Right lobe of liver (tissue), 6 donors: ENCODE measurements at regions not wholly inside any gene's neighbourhood (a gene's known extent, or its start where the extent isn't known, plus 50 kb on each side); places are given as distances from the start of the nearest gene placed in this dataset.

Experiments
- ATAC-seq, 4 donors: fragments of 200-7000 bp; cut with Tn5 transposase; one replicate each; pipeline ENCODE4 v1.9.1; 2020; ENCODE audit warnings: mild to moderate bottlenecking in 4 of 4, moderate library complexity in 4 of 4
- DNase-seq, 3 donors: peaks; one replicate each; pipeline ENCODE4 v3.0.0-alpha.2; 2020
- H3K27ac ChIP-seq, 3 donors: fragments of 200-600 bp; one replicate each; pipeline ENCODE4 v1.8.0; 2022
- H3K27me3 ChIP-seq, 2 donors: fragments of 200-600 bp; one replicate each; pipeline ENCODE4 v1.8.0; 2022
- H3K36me3 ChIP-seq, 4 donors: fragments of 200-600 bp; sonication (generic) in 1 of 4; one replicate each; pipeline versions ENCODE4 v1.5.1 to v1.8.0; 2017 to 2022; ENCODE audit warnings: control low read depth in 1 of 4
- H3K4me1 ChIP-seq, 4 donors: fragments of 200-600 bp; sonication (generic) in 1 of 4; one replicate each; pipeline versions ENCODE4 v1.5.1 to v1.8.0; 2017 to 2022; ENCODE audit warnings: control low read depth in 1 of 4
- H3K4me3 ChIP-seq, 3 donors: fragments of 200-600 bp; one replicate each; pipeline ENCODE4 v1.8.0; 2022
- H3K9me3 ChIP-seq, 4 donors: fragments of 200-600 bp; sonication (generic) in 1 of 4; one replicate each; pipeline versions ENCODE4 v1.5.1 to v1.8.0; 2017 to 2022; ENCODE audit warnings: control low read depth in 1 of 4
- POLR2A ChIP-seq: fragments of 450-650 bp; IDR thresholded peaks from one replicate; pipeline ENCODE4 v1.6.1; 2017; ENCODE audit warnings: antibody characterized with exemption, mild to moderate bottlenecking
- WGBS: methylation state at CpG from one replicate; pipeline ENCODE4 v1.1.6; 2018; ENCODE audit warnings: low coverage, low lambda C conversion rate; ENCODE audit not compliant: insufficient coverage; ENCODE audit errors: missing lambda C conversion rate; 5-methylcytosine and 5-hydroxymethylcytosine counted together
- intact Hi-C, 2 donors: fragments of 100-400 bp; cut with DNase I; formaldehyde crosslinking; loops; one replicate each; pipeline versions ENCODE4 v1.11.2 to v1.14.1; 2022
- TF ChIP-seq, protein P1 (sequence below), 4 donors: fragments of 200-600 bp in 3 of 4; fragments of 450-650 bp in 1 of 4; IDR thresholded peaks; one replicate each; pipeline versions ENCODE4 v1.5.1 to v1.8.0; 2016 to 2022; ENCODE audit warnings: antibody characterized with exemption in 4 of 4, mild to moderate bottlenecking in 2 of 4
- donor health status: DM: no; HTN: yes; CAD: no.
- donor health status: DM: no; HTN: no; CAD: no.
- donor health status: DM: no; HTN: no; CAD: no.
- donor health status: DM: no; HTN: yes; CAD: no.
- donor health status: DM: no; HTN: yes; CAD: no.

DNA sequence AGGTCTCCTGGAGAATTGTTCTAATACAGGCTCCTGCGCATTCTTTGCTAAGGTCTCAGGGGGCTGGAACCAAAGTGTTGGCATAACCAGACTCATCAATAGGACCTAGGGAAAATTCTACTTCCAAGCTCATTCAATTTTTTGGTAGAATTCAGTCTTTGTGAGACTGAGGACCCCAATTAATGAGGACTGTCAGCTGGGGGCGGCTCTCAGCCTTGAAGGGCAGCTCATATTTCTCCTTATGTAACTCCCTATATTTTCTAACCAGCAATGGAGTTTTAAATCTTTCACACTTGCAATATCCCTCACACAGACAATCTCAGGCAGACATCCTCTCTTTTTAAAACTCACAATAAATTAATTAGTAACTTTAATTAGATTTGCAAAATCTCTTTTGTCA is 476.4 kb upstream of the LRFN5 start:
- intact Hi-C loops, result no loop called here
- no peak for TF ChIP-seq POLR2A
- TF ChIP-seq, protein P1, sequence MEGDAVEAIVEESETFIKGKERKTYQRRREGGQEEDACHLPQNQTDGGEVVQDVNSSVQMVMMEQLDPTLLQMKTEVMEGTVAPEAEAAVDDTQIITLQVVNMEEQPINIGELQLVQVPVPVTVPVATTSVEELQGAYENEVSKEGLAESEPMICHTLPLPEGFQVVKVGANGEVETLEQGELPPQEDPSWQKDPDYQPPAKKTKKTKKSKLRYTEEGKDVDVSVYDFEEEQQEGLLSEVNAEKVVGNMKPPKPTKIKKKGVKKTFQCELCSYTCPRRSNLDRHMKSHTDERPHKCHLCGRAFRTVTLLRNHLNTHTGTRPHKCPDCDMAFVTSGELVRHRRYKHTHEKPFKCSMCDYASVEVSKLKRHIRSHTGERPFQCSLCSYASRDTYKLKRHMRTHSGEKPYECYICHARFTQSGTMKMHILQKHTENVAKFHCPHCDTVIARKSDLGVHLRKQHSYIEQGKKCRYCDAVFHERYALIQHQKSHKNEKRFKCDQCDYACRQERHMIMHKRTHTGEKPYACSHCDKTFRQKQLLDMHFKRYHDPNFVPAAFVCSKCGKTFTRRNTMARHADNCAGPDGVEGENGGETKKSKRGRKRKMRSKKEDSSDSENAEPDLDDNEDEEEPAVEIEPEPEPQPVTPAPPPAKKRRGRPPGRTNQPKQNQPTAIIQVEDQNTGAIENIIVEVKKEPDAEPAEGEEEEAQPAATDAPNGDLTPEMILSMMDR (IDR thresholded peaks at IDR 0.05), result no peak
- H3K36me3 ChIP-seq, result no peaks in the 10 kb centered on the region
- no peaks in the 10 kb centered on the region for H3K4me1 ChIP-seq
- H3K9me3 ChIP-seq, result no peaks in the 10 kb centered on the region
- WGBS, result 38% methylated on average over 2 of the region's 2 CpGs
- H3K27ac ChIP-seq, result no peak overlapping the region
- no peaks in the 10 kb centered on the region for H3K27me3 ChIP-seq
- ATAC-seq (no peak), DNase-seq (no peak)
- H3K4me3 ChIP-seq, result no peak overlapping the region

DNA sequence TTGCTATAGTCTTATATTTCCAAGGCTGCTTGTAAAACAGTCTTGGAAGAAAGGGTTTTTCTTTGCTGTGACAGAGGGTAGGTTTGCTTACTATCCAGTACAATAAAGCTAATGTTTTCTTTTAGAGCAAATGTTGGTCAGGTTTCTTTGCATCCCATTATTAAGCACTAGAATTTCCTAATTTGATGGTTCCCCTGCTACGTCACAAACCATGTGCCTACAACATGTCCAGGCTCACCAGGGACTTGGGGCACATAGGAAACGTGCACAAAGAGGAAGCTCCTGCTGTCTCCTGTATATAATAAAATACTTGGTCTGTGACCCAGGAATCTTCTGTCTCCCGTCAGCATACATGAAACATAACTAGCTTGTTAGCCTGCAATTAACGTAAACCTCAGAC is 486.3 kb upstream of the LRFN5 start:
- H3K27ac ChIP-seq, result no peak overlapping the region
- intact Hi-C loops, result no loop called here
- no peak for TF ChIP-seq POLR2A
- TF ChIP-seq, protein P1 (IDR thresholded peaks at IDR 0.05), result no peak
- H3K36me3 ChIP-seq, result no peaks in the 10 kb centered on the region
- no peak overlapping the region for H3K4me3 ChIP-seq
- no peak for ATAC-seq
- DNase-seq, result no peak
- 28% methylated on average over 4 of the region's 4 CpGs for WGBS
- H3K27me3 ChIP-seq, result no peaks in the 10 kb centered on the region
- H3K9me3 ChIP-seq, result no peaks in the 10 kb centered on the region
- no peaks in the 10 kb centered on the region for H3K4me1 ChIP-seq

DNA sequence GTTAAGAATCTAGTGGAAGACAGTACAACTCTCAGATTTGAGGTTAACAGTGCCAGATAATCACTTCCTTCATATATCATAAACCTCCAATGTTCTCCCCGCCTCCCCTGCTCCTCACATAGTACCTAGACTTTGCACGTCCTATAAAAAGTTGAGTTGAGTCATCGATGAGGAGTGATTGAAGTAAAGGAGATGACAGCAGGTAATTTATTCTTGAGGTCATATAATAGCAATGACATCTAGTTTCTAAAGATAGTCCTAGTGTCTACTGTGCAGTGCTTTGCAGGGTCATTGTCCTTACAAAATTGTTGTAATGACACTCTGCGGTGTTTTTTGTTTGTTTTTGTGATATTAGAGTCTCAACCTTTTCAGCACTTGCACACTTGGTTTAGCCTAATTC is 510.5 kb upstream of the LRFN5 start:
- no peak for ATAC-seq

DNA sequence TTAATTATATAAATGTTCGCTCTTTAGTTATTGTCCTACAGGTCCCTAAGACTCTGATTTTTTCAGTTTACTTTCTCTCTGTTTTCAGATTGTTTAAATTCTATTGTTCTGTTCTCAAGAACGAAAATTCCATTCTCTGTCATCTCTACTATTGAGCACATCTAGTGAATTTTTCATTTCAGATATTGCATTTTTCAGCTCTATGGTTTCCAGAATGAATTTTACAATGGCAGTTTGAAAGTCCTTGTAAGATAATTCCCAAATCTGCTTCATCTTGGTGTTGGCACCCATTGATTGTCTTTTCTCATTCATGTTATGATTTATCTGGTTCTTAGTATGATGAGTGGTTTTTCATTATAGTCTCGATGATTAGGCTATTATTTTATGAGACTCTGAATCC is 519.6 kb upstream of the LRFN5 start:
- H3K4me3 ChIP-seq, result no peak overlapping the region
- no peaks in the 10 kb centered on the region for H3K4me1 ChIP-seq
- no peak for ATAC-seq
- H3K9me3 ChIP-seq, result no peaks in the 10 kb centered on the region
- no peaks in the 10 kb centered on the region for H3K36me3 ChIP-seq
- TF ChIP-seq POLR2A, result no peak
- TF ChIP-seq, protein P1 (IDR thresholded peaks at IDR 0.05), result no peak
- H3K27me3 ChIP-seq, result no peaks in the 10 kb centered on the region
- intact Hi-C loops, result no loop called here
- 43% methylated on average over 3 of the region's 3 CpGs for WGBS
- H3K27ac ChIP-seq, result no peak overlapping the region
- no peak for DNase-seq

More for the DNA sequence above, 510.5 kb upstream of the LRFN5 start:
- H3K36me3 ChIP-seq, result no peaks in the 10 kb centered on the region
- no peak for DNase-seq
- no peaks in the 10 kb centered on the region for H3K27me3 ChIP-seq
- H3K4me3 ChIP-seq, result no peak overlapping the region
- TF ChIP-seq POLR2A, result no peak
- TF ChIP-seq, protein P1 (IDR thresholded peaks at IDR 0.05), result no peak
- no peaks in the 10 kb centered on the region for H3K9me3 ChIP-seq
- 60% methylated on average over 4 of the region's 4 CpGs for WGBS
- intact Hi-C loops, result no loop called here
- H3K4me1 ChIP-seq, result no peaks in the 10 kb centered on the region
- no peak overlapping the region for H3K27ac ChIP-seq

DNA sequence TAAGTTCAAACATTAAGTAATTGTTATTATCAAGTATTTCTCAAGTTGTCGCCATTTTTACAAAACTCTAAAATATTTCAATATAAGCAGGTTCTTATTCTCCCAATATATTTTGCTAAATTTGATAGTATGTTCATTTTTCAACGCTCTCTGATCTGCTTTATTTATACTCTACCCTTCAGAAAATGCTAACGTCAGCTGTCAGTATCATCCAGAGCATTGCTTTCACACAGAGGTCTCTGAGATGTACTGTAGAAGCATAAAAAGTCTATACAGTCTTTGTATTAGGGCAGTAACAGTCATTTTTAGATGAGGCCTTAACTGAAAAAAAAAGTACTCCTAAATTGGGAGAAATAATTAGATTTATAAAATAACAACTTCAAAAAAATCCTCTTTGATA is 533.1 kb upstream of the LRFN5 start:
- no peak for ATAC-seq
- H3K27me3 ChIP-seq, result no peaks in the 10 kb centered on the region
- intact Hi-C loops, result no loop called here
- H3K27ac ChIP-seq, result no peak overlapping the region
- no peak for DNase-seq
- H3K4me3 ChIP-seq, result no peak overlapping the region
- 42% methylated on average over 3 of the region's 3 CpGs for WGBS
- no peaks in the 10 kb centered on the region for H3K9me3 ChIP-seq
- no peaks in the 10 kb centered on the region for H3K36me3 ChIP-seq
- H3K4me1 ChIP-seq, result no peaks in the 10 kb centered on the region
- TF ChIP-seq, protein P1 (IDR thresholded peaks at IDR 0.05), result no peak
- no peak for TF ChIP-seq POLR2A
